Ishikawa (cell line): ENCODE measurements at regions not wholly inside any gene's neighbourhood (a gene's known extent, or its start where the extent isn't known, plus 50 kb on each side); places are given as distances from the start of the nearest gene placed in this dataset.

Experiments used
- CEBPB ChIP-seq: IDR thresholded peaks from 2 replicates; pipeline ENCODE4 v1.6.1; 2012
- CREB1 ChIP-seq: IDR thresholded peaks from 2 replicates; pipeline ENCODE4 v1.6.1; 2012; ENCODE audit warnings: low read depth
- EGR1 ChIP-seq: IDR thresholded peaks from 2 replicates; pipeline ENCODE4 v1.6.1; 2012
- EP300 ChIP-seq: IDR thresholded peaks from 2 replicates; pipeline ENCODE4 v1.6.1; 2012; ENCODE audit warnings: borderline replicate concordance
- FOXM1 ChIP-seq: IDR thresholded peaks from 2 replicates; pipeline ENCODE4 v1.6.1; 2012; ENCODE audit warnings: low read depth, borderline replicate concordance
- MAX ChIP-seq: IDR thresholded peaks from 2 replicates; pipeline ENCODE4 v1.6.1; 2012
- NFIC ChIP-seq: IDR thresholded peaks from 2 replicates; pipeline ENCODE4 v1.6.1; 2012
- TAF1 ChIP-seq: IDR thresholded peaks from 2 replicates; pipeline ENCODE4 v1.6.1; 2012; ENCODE audit warnings: low read depth, mild to moderate bottlenecking
- YY1 ChIP-seq: IDR thresholded peaks from 2 replicates; pipeline ENCODE4 v1.6.1; 2012; ENCODE audit warnings: low read depth
- ZBTB7A ChIP-seq: IDR thresholded peaks from 2 replicates; pipeline ENCODE4 v1.6.1; 2012; ENCODE audit warnings: low read depth

- TF ChIP-seq MAX = no peak
- TF ChIP-seq EGR1 = no peak
- TF ChIP-seq CREB1 = no peak
- TF ChIP-seq FOXM1 = no peak
- TF ChIP-seq TAF1 = no peak
- no peak for TF ChIP-seq NFIC
- TF ChIP-seq EP300 = no peak
- TF ChIP-seq CEBPB = no peak
- TF ChIP-seq YY1 = no peak
- TF ChIP-seq ZBTB7A = no peak
Measured at GRCh38 chr20:18986146-18986830, 172.7 kb downstream of the SCP2D1 start.
